ENCODE measurements at regions not wholly inside any gene's neighbourhood (a gene's known extent, or its start where the extent isn't known, plus 50 kb on each side); places are given as distances from the start of the nearest gene placed in this dataset.
"Not testable (repeated sequence)": the region's sequence is repeated elsewhere in the genome, so short reads cannot be mapped to it uniquely, and the experiment has no call there.

DNA sequence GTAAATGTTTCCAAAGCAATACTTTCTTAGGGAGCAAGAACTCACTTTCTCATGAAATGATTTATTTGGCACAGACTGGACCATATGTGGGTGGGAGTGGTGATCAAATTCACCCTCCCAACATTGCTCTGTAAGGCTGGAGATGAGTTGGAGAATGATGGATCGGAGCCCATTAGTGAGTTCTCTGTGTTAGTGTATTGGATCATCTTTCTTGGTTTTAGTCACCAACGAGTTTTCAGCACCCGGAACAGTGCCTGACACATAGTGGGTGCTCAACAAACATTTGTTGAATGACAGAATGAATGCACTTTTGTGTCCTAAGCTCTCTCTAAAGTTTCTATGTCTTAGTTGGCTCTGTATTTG is 104.5 kb upstream of the FAM20A start:
- no peak for DNase-seq

- DNase-seq: peak in 10 of 56 donors; percentile 6 to 54 (median 21)
These were observed 103.9 kb upstream of the FAM20A start for GRCh38 chr17:68704871-68705713.

- no peak for DNase-seq
These were observed 99.9 kb upstream of the FAM20A start for GRCh38 chr17:68701046-68701445.

- DNase-seq: no peak
These were observed 99.3 kb upstream of the FAM20A start for GRCh38 chr17:68700421-68700820.

- no peak for DNase-seq
These were observed 98.8 kb upstream of the FAM20A start for GRCh38 chr17:68699936-68700335.

- no peak for DNase-seq
These were observed 97.6 kb upstream of the FAM20A start for GRCh38 chr17:68698746-68699145.

GRCh38 chr17:68697850-68698361 is 96.7 kb upstream of the FAM20A start:
- no peak for DNase-seq

DNA sequence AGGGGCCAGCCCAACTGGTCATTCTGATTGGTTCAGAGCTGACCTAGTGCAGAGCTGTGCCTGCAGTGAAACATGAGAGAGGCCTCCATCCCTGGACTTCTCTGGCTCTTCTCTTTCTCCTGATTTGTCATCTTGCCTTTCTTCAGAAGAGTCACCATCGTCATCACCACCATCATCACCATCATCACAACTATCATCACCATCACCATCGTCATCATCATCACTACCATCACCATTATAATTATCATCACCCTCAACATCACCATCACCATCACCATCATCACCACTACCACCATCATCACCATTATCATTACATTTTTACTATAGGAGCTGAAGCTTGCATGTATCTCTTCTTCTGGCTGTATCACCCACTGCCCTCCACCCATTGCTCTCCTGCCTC is 94.5 kb upstream of the FAM20A start:
- DNase-seq: no peak

- DNase-seq: no peak
These were observed 93.8 kb upstream of the FAM20A start for GRCh38 chr17:68694791-68695485.

DNA sequence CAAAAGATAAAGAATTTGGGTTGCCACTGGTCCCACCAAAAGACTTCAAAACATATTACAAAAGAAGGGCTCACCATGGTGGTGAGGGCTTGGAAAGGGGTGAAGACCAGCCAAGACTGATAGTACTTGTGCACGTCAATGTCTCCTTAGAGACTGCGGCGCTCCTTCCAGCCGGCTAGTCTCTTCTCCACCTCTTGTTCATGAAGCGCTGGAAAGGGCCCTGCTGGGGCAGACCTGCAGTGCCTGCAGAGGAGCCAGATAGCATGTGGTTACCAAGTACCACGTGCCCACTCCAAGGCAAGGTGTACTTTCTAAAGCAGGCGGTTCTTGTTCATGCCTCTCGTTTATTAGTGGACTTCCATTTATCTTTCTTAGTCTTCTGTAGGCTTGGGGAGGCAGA is 92.7 kb upstream of the FAM20A start:
- DNase-seq: no peak

DNA sequence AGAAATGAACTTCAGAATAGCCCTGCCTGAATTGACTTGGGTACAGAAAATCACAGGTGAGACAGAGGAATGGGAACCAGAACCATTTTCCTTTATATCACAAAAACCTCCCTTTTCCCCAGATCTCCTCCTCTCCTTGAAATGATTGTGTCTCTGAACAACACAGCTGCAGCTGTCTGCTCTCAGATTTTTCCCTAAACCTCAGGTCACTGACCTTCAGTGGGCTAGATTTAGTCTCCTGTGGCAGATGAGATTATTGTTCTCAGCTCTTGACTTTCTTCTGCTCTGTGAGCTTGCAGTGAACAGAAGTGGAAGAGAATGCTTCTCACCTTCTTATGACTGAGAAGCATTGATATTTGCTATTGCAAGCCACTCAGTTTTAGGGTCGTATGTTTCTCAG is 92.3 kb upstream of the FAM20A start:
- DNase-seq: no peak

DNA sequence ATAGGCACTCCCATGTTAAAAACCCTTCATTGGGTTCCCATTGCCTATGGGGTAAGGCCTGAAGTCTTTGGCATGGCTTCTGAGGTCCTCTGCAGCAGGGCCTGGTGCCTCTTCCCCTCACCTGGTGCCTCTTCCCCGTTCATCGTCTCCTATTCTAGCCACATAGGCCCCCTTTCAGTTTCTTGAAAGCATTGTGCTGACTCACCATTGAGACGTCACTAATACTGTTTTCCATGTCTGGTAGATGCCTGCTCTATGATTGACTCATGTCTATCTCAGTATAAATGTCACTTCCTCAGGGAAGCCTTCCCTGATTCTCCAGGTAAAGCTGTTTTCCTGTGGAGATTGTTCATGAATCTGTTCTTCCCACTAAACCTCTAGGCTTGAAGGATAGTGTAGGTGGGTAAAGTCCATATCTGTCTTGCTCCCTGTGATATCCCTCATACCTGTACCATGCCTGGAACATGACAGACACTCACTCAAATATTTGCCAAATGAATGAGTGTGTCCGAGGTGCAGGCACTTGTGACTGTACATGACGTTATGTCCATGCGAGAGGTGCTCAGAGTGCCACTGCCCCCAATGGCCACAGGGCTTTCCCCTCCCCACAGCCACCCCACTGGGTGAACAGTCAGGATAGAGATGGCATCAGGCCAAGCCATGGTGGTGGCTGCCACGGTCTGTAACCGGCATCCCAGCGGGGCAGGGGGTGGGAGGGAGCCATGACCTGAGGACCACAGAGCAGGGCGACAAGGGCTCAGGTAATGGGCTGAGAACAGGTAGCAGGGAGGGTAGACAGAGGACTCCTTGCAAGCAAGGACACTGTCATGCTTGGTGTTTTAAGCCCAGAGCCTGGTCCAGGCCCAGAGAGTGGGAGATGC is 85.2 kb upstream of the FAM20A start:
- DNase-seq: no peak

- DNase-seq: no peak
These were observed 83.8 kb upstream of the FAM20A start for GRCh38 chr17:68684949-68685357.

DNA sequence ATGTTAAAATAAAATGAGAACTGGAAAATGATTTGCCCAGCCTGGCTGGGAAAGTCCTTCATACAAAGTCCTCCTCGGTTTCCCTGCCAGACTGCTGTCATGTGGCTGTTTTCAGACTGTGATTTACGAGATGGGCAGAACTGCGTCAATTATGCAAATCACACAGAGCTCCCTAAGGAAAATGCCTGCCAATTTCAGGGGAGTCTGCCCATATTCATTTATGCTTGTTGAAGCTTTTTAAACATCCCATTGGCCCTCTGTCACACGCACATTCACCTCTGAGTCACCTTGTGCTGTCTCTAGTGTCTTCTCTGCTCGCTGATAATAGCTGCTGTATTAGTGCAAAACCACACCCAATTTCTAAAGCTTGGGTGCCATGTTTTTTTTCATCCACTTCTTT is 81.7 kb upstream of the FAM20A start:
- no peak for DNase-seq

DNA sequence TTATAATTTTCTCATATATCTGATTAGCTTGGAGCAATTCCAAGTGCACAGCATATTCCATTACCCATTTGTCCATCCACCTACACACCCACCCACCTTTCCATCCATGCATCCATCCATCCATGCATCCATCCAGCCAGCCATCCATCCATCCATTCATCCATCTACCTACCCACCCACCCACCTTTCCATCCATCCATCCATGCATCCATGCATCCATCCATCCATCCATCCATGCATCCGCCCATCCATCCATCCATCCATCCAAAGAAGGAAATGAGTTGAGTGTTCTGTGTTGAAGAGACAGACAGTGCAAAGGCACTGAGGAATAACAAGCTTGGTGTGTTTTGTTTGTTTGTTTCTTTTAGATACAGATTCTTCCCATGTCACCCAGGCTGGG is 78.7 kb upstream of the FAM20A start:
- no peak for DNase-seq

DNA sequence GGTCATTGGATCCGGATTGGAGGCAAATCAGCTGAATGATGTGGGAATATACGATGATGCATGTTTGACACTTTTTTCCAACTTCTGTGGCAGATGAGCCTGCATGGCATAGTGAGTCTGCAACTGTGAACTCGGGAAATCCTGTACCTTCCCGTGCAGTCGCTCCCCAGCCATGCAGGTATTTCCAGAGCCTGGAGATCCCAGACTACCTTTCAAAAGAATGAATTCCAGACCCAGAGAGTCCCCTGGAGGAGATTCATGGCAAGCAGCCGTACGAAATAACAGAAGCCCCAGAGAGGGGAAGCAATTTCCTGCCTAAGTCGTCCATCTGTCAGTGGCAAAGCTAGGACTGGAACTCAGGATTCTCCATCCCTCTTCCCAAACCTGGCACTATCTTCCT is 75.7 kb upstream of the FAM20A start:
- DNase-seq: no peak

- no peak for DNase-seq
These were observed 74.6 kb upstream of the FAM20A start for GRCh38 chr17:68675723-68676122.

GRCh38 chr17:68674029-68674925 is 73.1 kb upstream of the FAM20A start:
- no peak for DNase-seq

- DNase-seq: no peak
These were observed 70.0 kb upstream of the FAM20A start for GRCh38 chr17:68670967-68671693.

DNA sequence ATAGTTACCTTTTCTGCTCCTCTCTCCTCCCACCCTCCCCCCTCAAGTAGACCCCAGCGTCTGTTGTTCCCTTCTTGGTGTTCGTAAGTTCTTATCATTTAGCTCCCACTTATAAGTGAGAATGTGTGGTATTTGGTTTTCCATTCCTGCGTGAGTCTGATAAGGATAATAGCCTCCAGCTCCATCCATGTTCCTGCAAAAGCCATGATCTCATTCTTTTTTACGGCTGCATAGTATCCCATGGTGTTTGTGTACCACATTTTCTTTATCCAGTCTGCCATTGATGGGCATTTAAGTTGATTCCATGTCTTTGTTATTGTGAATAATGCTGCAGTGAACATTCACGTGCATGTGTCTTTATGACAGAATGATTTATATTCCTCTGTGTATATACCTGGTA is 65.3 kb upstream of the FAM20A start:
- not testable (repeated sequence) for DNase-seq

Measured in nucleus accumbens (tissue), 56 donors.